ENCODE measurements at regions not wholly inside any gene's neighbourhood (a gene's known extent, or its start where the extent isn't known, plus 50 kb on each side); places are given as distances from the start of the nearest gene placed in this dataset.

DNA sequence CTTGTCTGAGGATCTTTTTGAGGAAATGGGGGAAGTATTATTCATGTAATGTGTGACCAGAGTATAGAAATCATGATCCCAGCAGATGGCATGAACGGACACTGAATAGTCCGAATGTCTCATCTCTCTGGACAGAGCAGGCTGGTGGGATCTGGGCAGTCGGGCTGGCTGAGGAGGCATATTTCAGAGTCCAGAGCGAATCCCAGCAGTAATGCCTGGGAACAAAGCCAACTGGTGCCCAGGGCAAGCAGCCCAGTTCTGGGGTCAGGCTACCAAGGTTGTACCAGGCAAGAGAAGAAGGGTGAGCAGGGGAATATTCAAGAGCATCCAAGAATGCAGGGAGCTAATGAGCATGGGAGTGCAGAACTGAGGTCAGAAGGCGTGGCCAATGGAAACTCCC is 306.4 kb downstream of the ZSWIM6 start:
- no peaks in the 10 kb centered on the region for H4K20me1 ChIP-seq (ENCODE audit: insufficient read depth, low read length)
- H3K27ac ChIP-seq (ENCODE audit: low read length) = no peak overlapping the region
- H3K9ac ChIP-seq (ENCODE audit: low read length) = no peak overlapping the region
- no peak overlapping the region for H3K4me2 ChIP-seq (ENCODE audit: low read length)
- no peak overlapping the region for H3K4me3 ChIP-seq (ENCODE audit: low read length)
- H2AFZ ChIP-seq (ENCODE audit: low read depth, low read length) = no peak overlapping the region
- TF ChIP-seq EZH2phosphoT487 (IDR thresholded peaks at IDR 0.05; ENCODE audit: low read depth) = no peak
- TF ChIP-seq, protein P1, sequence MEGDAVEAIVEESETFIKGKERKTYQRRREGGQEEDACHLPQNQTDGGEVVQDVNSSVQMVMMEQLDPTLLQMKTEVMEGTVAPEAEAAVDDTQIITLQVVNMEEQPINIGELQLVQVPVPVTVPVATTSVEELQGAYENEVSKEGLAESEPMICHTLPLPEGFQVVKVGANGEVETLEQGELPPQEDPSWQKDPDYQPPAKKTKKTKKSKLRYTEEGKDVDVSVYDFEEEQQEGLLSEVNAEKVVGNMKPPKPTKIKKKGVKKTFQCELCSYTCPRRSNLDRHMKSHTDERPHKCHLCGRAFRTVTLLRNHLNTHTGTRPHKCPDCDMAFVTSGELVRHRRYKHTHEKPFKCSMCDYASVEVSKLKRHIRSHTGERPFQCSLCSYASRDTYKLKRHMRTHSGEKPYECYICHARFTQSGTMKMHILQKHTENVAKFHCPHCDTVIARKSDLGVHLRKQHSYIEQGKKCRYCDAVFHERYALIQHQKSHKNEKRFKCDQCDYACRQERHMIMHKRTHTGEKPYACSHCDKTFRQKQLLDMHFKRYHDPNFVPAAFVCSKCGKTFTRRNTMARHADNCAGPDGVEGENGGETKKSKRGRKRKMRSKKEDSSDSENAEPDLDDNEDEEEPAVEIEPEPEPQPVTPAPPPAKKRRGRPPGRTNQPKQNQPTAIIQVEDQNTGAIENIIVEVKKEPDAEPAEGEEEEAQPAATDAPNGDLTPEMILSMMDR (IDR thresholded peaks at IDR 0.05; ENCODE audit: low read depth, low read length) = no peak
- H3K4me1 ChIP-seq (ENCODE audit: low read length) = no peaks in the 10 kb centered on the region
- H3K9me3 ChIP-seq (ENCODE audit: insufficient read depth, low read length) = no peaks in the 10 kb centered on the region
- no peaks in the 10 kb centered on the region for H3K79me2 ChIP-seq (ENCODE audit: low read length)
- no peaks in the 10 kb centered on the region for H3K36me3 ChIP-seq (replicated peaks; ENCODE audit: low read depth, low read length)
- peaks cover 14% of the 10 kb centered on the region; the same call in 1 of the 2 replicates for H3K27me3 ChIP-seq (ENCODE audit: low read depth, low read length)

- Histone ChIP-seq H3K36me3 (replicated peaks; ENCODE audit: low read depth, low read length) (no peaks in the 10 kb centered on the region), H3K9ac (ENCODE audit: low read length) (no peak overlapping the region), H3K4me2 (ENCODE audit: low read length) (no peak overlapping the region), H3K27ac (ENCODE audit: low read length) (no peak overlapping the region), H4K20me1 (ENCODE audit: insufficient read depth, low read length) (no peaks in the 10 kb centered on the region), H3K4me1 (ENCODE audit: low read length) (no peaks in the 10 kb centered on the region), H3K4me3 (ENCODE audit: low read length) (no peak overlapping the region), H3K79me2 (ENCODE audit: low read length) (no peaks in the 10 kb centered on the region), H2AFZ (ENCODE audit: low read depth, low read length) (no peak overlapping the region), H3K27me3 (ENCODE audit: low read depth, low read length) (peaks cover 14% of the 10 kb centered on the region; the same call in 1 of the 2 replicates), H3K9me3 (ENCODE audit: insufficient read depth, low read length) (no peaks in the 10 kb centered on the region)
- TF ChIP-seq EZH2phosphoT487 (IDR thresholded peaks at IDR 0.05; ENCODE audit: low read depth) = no peak
- TF ChIP-seq, protein P1 (IDR thresholded peaks at IDR 0.05; ENCODE audit: low read depth, low read length) = no peak
Measured at GRCh38 chr5:61640179-61641021, 308.3 kb downstream of the ZSWIM6 start.

DNA sequence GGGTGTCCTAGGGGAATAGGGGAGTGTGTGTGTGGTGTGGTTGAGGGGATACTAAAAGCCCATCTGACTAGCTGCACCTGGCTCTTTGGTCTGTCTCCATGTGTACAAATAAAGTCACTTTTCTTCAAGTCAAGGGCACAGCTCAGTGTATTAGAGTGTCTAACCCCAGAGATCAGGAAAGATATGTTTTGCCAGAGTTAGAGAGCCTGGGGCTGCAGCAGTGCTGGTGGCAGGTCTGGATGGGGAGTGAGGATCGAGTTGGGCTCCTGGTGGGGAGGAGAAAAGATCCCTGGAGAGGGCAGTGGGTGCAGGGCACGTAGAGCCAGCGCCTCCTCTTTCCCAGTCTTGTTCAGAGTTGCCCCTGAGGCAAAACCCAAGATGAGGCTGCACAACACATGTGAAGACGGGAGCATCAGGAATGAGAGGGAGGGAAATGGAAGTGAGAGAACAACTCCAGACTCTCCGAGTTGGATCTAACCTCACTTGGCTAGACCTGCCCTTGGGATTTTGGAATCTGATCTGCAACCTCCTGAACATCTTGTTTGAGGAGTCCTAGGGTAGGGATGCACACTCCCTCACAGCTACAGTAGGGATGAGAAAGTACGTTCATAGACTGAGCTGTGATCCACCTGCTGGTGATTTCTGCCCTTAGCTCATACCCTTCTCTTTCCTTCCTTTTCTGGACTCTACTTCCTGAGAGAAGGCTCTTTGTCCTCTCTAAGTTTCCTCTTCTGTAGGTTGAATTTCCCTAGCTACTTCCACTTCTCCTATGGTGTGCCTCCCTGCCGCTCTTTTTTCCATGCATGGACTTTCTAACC is 309.9 kb downstream of the ZSWIM6 start:
- H3K4me2 ChIP-seq (ENCODE audit: low read length) = no peak overlapping the region
- TF ChIP-seq, protein P1 (IDR thresholded peaks at IDR 0.05; ENCODE audit: low read depth, low read length) = peak; percentile 14; the same call in 1 of the 2 replicates
- TF ChIP-seq EZH2phosphoT487 (IDR thresholded peaks at IDR 0.05; ENCODE audit: low read depth) = no peak
- no peaks in the 10 kb centered on the region for H3K79me2 ChIP-seq (ENCODE audit: low read length)
- H3K4me3 ChIP-seq (ENCODE audit: low read length) = no peak overlapping the region
- H3K4me1 ChIP-seq (ENCODE audit: low read length) = peaks cover 5% of the 10 kb centered on the region; the same call in 1 of the 2 replicates
- H2AFZ ChIP-seq (ENCODE audit: low read depth, low read length) = no peak overlapping the region
- no peak overlapping the region for H3K9ac ChIP-seq (ENCODE audit: low read length)
- H3K36me3 ChIP-seq (replicated peaks; ENCODE audit: low read depth, low read length) = no peaks in the 10 kb centered on the region
- no peaks in the 10 kb centered on the region for H3K9me3 ChIP-seq (ENCODE audit: insufficient read depth, low read length)
- H4K20me1 ChIP-seq (ENCODE audit: insufficient read depth, low read length) = no peaks in the 10 kb centered on the region
- H3K27me3 ChIP-seq (ENCODE audit: low read depth, low read length) = peaks cover 14% of the 10 kb centered on the region; the same call in 1 of the 2 replicates
- H3K27ac ChIP-seq (ENCODE audit: low read length) = no peak overlapping the region

DNA sequence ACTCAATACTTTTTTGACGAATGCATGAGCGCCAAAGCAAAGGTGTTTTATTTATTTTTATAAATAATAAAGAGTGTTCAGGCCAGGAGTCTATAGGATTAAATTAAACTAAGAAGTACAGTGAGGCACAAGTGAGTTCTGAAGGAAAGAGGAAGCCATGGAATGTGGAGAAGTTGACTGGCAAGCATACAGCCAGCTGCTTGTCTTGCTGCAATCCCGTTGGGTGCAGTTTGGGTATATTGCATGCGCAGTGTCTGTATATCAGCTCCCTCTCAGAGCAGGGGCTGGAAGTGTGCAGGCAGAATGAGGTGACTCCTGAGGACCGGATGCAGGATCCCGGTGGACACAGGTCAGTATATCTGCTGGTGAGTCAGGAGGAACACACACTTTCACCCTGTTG is 315.6 kb downstream of the ZSWIM6 start:
- Histone ChIP-seq H3K36me3 (replicated peaks; ENCODE audit: low read depth, low read length) (no peaks in the 10 kb centered on the region), H3K4me1 (ENCODE audit: low read length) (peaks cover 5% of the 10 kb centered on the region; the same call in 1 of the 2 replicates), H4K20me1 (ENCODE audit: insufficient read depth, low read length) (no peaks in the 10 kb centered on the region)

More for the DNA sequence above, 315.6 kb downstream of the ZSWIM6 start:
- TF ChIP-seq EZH2phosphoT487 (IDR thresholded peaks at IDR 0.05; ENCODE audit: low read depth) = no peak
- TF ChIP-seq, protein P1 (IDR thresholded peaks at IDR 0.05; ENCODE audit: low read depth, low read length) = no peak
- H3K27me3 ChIP-seq (ENCODE audit: low read depth, low read length) = no peaks in the 10 kb centered on the region
- no peak overlapping the region for H3K9ac ChIP-seq (ENCODE audit: low read length)
- no peaks in the 10 kb centered on the region for H3K79me2 ChIP-seq (ENCODE audit: low read length)
- no peaks in the 10 kb centered on the region for H3K9me3 ChIP-seq (ENCODE audit: insufficient read depth, low read length)
- H2AFZ ChIP-seq (ENCODE audit: low read depth, low read length) = no peak overlapping the region
- no peak overlapping the region for H3K27ac ChIP-seq (ENCODE audit: low read length)
- H3K4me3 ChIP-seq (ENCODE audit: low read length) = no peak overlapping the region
- no peak overlapping the region for H3K4me2 ChIP-seq (ENCODE audit: low read length)

Measured in OCI-LY3 (cell line).